Astrocyte (in vitro differentiated cells and primary cell): ENCODE measurements at regions not wholly inside any gene's neighbourhood (a gene's known extent, or its start where the extent isn't known, plus 50 kb on each side); places are given as distances from the start of the nearest gene placed in this dataset.

Experiments used
- DNase-seq: peaks from one replicate; pipeline ENCODE4 v3.0.0-alpha.2; 2010; ENCODE audit warnings: low read depth
- FAIRE-seq: peaks from 2 replicates; lab custom pipeline; 2011; peaks lifted over from hg19 to GRCh38; lab: Jason Lieb, UNC
- H2AFZ ChIP-seq: 2 replicates; pipeline ENCODE4 v1.6.0; 2012; ENCODE audit warnings: low read depth, low read length, inconsistent platforms
- H3K27ac ChIP-seq: 2 replicates; pipeline ENCODE4 v1.5.1; 2011; ENCODE audit warnings: low read depth, low read length, inconsistent platforms
- H3K27me3 ChIP-seq: 2 replicates; pipeline ENCODE4 v1.6.0; 2011; ENCODE audit warnings: low read length, inconsistent platforms; ENCODE audit not compliant: insufficient read depth
- H3K36me3 ChIP-seq: 2 replicates; pipeline ENCODE4 v1.5.1; 2011; ENCODE audit warnings: low read length, inconsistent platforms; ENCODE audit not compliant: insufficient read depth
- H3K4me1 ChIP-seq: 2 replicates; pipeline ENCODE4 v1.5.1; 2011; ENCODE audit warnings: low read length, inconsistent platforms; ENCODE audit not compliant: insufficient read depth
- H3K4me2 ChIP-seq: 2 replicates; pipeline ENCODE4 v1.6.0; 2012; ENCODE audit warnings: low read length, inconsistent platforms
- H3K4me3 ChIP-seq: 2 replicates; pipeline ENCODE4 v1.5.1; 2011; ENCODE audit warnings: low read depth, mild to moderate bottlenecking, low read length, inconsistent platforms; ENCODE audit not compliant: insufficient read depth
- H3K79me2 ChIP-seq: 2 replicates; pipeline ENCODE4 v1.6.0; 2012; ENCODE audit warnings: mild to moderate bottlenecking, low read length, inconsistent platforms; ENCODE audit not compliant: insufficient read depth
- H3K9ac ChIP-seq: 2 replicates; pipeline ENCODE4 v1.6.0; 2012; ENCODE audit warnings: mild to moderate bottlenecking, low read length, inconsistent platforms
- H3K9me3 ChIP-seq: 2 replicates; pipeline ENCODE4 v1.5.1; 2012; ENCODE audit warnings: low read depth, mild to moderate bottlenecking, low read length, inconsistent platforms; ENCODE audit not compliant: insufficient read depth
- H4K20me1 ChIP-seq: 2 replicates; pipeline ENCODE4 v1.6.0; 2012; ENCODE audit warnings: low read length, inconsistent platforms; ENCODE audit not compliant: insufficient read depth
- H3K27ac Mint-ChIP-seq: one replicate; pipeline ENCODE4 v1.8.0; 2021; ENCODE audit warnings: mild to moderate bottlenecking, mixed read lengths; ENCODE audit not compliant: unreplicated experiment
- H3K27me3 Mint-ChIP-seq: one replicate; pipeline ENCODE4 v1.8.0; 2021; ENCODE audit warnings: low read depth, mixed read lengths; ENCODE audit not compliant: unreplicated experiment
- H3K36me3 Mint-ChIP-seq: one replicate; pipeline ENCODE4 v1.8.0; 2021; ENCODE audit warnings: low read depth, mixed read lengths; ENCODE audit not compliant: unreplicated experiment
- H3K4me1 Mint-ChIP-seq: one replicate; pipeline ENCODE4 v1.8.0; 2021; ENCODE audit warnings: low read depth, mixed read lengths; ENCODE audit not compliant: unreplicated experiment
- H3K4me3 Mint-ChIP-seq: one replicate; pipeline ENCODE4 v1.8.0; 2021; ENCODE audit warnings: mild to moderate bottlenecking, moderate library complexity, mixed read lengths; ENCODE audit not compliant: unreplicated experiment
- H3K9me3 Mint-ChIP-seq: one replicate; pipeline ENCODE4 v1.8.0; 2021; ENCODE audit warnings: mild to moderate bottlenecking, mixed read lengths; ENCODE audit not compliant: unreplicated experiment
- EZH2 ChIP-seq: IDR thresholded peaks from 2 replicates; pipeline ENCODE4 v1.6.1; 2012; ENCODE audit warnings: mild to moderate bottlenecking, low read length, inconsistent platforms; ENCODE audit not compliant: insufficient read depth
- TF ChIP-seq, protein P1 (sequence below): IDR thresholded peaks from 2 replicates; pipeline ENCODE4 v1.5.1; 2011; ENCODE audit warnings: low read depth, mild to moderate bottlenecking, inconsistent platforms, low read length, moderate library complexity; ENCODE audit not compliant: insufficient read depth

GRCh38 chrX:141467442-141467841 is 117.1 kb downstream of the SPANXA1 start:
- H3K4me3 ChIP-seq, result no peak overlapping the region
- no peak overlapping the region for H3K4me2 ChIP-seq
- no peak overlapping the region for H2AFZ ChIP-seq
- H3K4me3 Mint-ChIP-seq, result no peak overlapping the region
- no peaks in the 10 kb centered on the region for H3K9me3 Mint-ChIP-seq
- no peaks in the 10 kb centered on the region for H3K27me3 ChIP-seq
- H3K27me3 Mint-ChIP-seq, result no peaks in the 10 kb centered on the region
- TF ChIP-seq EZH2, result no peak
- TF ChIP-seq, protein P1, sequence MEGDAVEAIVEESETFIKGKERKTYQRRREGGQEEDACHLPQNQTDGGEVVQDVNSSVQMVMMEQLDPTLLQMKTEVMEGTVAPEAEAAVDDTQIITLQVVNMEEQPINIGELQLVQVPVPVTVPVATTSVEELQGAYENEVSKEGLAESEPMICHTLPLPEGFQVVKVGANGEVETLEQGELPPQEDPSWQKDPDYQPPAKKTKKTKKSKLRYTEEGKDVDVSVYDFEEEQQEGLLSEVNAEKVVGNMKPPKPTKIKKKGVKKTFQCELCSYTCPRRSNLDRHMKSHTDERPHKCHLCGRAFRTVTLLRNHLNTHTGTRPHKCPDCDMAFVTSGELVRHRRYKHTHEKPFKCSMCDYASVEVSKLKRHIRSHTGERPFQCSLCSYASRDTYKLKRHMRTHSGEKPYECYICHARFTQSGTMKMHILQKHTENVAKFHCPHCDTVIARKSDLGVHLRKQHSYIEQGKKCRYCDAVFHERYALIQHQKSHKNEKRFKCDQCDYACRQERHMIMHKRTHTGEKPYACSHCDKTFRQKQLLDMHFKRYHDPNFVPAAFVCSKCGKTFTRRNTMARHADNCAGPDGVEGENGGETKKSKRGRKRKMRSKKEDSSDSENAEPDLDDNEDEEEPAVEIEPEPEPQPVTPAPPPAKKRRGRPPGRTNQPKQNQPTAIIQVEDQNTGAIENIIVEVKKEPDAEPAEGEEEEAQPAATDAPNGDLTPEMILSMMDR, result no peak
- no peak overlapping the region for H3K27ac ChIP-seq
- no peaks in the 10 kb centered on the region for H4K20me1 ChIP-seq
- no peak for DNase-seq
- H3K9ac ChIP-seq, result no peak overlapping the region
- no peaks in the 10 kb centered on the region for H3K36me3 Mint-ChIP-seq
- H3K4me1 Mint-ChIP-seq, result peaks cover 5% of the 10 kb centered on the region
- peak; percentile 97 for FAIRE-seq
- no peaks in the 10 kb centered on the region for H3K9me3 ChIP-seq
- no peak overlapping the region for H3K27ac Mint-ChIP-seq
- H3K4me1 ChIP-seq, result peaks cover 11% of the 10 kb centered on the region
- H3K79me2 ChIP-seq, result no peaks in the 10 kb centered on the region
- H3K36me3 ChIP-seq, result no peaks in the 10 kb centered on the region

DNA sequence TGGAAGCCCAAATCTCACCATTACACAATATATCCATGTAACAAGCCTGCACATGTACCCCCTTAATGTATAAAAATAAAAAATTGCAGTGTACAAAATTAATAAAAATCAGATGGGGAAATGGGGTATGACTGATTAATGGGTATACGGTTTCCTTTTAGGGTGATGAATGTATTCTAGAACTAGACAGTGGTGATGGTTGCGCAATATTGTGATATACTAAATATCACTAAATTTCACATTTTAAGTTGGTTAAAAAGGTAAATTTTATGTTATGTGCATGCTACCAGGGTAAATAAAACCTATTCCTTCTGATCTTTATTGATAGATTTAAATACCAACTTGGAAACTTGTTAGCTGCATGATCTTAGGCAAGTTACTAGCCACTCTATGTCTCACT is 129.4 kb downstream of the SPANXA1 start:
- FAIRE-seq (no peak), DNase-seq (no peak)
- H3K9me3 ChIP-seq, result no peaks in the 10 kb centered on the region
- H3K27me3 ChIP-seq, result no peaks in the 10 kb centered on the region
- Mint-ChIP-seq H3K36me3 (no peaks in the 10 kb centered on the region), H3K27me3 (no peaks in the 10 kb centered on the region), H3K27ac (no peak overlapping the region), H3K4me1 (no peaks in the 10 kb centered on the region), H3K4me3 (no peak overlapping the region), H3K9me3 (no peaks in the 10 kb centered on the region)
- H3K36me3 ChIP-seq, result no peaks in the 10 kb centered on the region
- H3K79me2 ChIP-seq, result no peaks in the 10 kb centered on the region
- H3K4me3 ChIP-seq, result no peak overlapping the region
- no peak overlapping the region for H2AFZ ChIP-seq
- H3K9ac ChIP-seq, result no peak overlapping the region
- TF ChIP-seq, protein P1, result no peak
- TF ChIP-seq EZH2, result no peak
- no peaks in the 10 kb centered on the region for H4K20me1 ChIP-seq
- H3K27ac ChIP-seq, result no peak overlapping the region
- H3K4me2 ChIP-seq, result no peak overlapping the region
- H3K4me1 ChIP-seq, result no peaks in the 10 kb centered on the region

DNA sequence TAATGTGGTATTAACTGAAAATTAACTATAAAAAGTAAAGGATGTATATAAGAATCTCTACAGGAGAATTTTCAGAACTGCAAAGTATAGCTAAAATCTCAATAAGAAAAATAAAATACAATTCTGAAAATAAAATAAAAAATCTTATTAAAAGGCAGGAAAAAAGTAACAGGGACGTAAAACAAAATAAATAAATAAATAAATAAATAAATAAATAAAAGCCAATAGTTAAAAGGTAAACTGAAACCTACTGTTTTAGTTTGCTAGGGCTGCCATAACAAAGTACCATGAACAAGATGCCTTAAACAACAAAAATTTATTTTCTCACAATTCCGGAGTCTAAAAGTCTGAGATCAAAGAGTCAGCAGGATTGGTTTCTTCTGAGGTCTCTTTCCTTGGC is 140.6 kb downstream of the SPANXA1 start:
- H3K4me1 Mint-ChIP-seq, result no peaks in the 10 kb centered on the region
- no peak for DNase-seq
- H3K36me3 ChIP-seq, result no peaks in the 10 kb centered on the region
- no peak for FAIRE-seq
- no peak overlapping the region for H3K27ac Mint-ChIP-seq
- H3K27me3 Mint-ChIP-seq, result no peaks in the 10 kb centered on the region
- H2AFZ ChIP-seq, result no peak overlapping the region
- no peaks in the 10 kb centered on the region for H4K20me1 ChIP-seq
- H3K79me2 ChIP-seq, result no peaks in the 10 kb centered on the region
- H3K4me3 ChIP-seq, result no peak overlapping the region
- TF ChIP-seq EZH2, result no peak
- TF ChIP-seq, protein P1, result no peak
- no peak overlapping the region for H3K4me3 Mint-ChIP-seq
- H3K9ac ChIP-seq, result no peak overlapping the region
- no peaks in the 10 kb centered on the region for H3K9me3 Mint-ChIP-seq
- no peaks in the 10 kb centered on the region for H3K27me3 ChIP-seq
- no peak overlapping the region for H3K27ac ChIP-seq
- no peak overlapping the region for H3K4me2 ChIP-seq
- no peaks in the 10 kb centered on the region for H3K36me3 Mint-ChIP-seq
- H3K4me1 ChIP-seq, result no peaks in the 10 kb centered on the region
- H3K9me3 ChIP-seq, result no peaks in the 10 kb centered on the region
